IMR-90 (cell line): ENCODE measurements at regions not wholly inside any gene's neighbourhood (a gene's known extent, or its start where the extent isn't known, plus 50 kb on each side); places are given as distances from the start of the nearest gene placed in this dataset.

Experiments
- ATAC-seq: fragments of 200-7000 bp; cut with Tn5 transposase; 2 replicates; pipeline ENCODE4 v1.9.1; 2020; ENCODE audit warnings: low read depth, mild to moderate bottlenecking, moderate library complexity
- BruUV-seq: library from RNA; stranded (reverse); fragments of 400-500 nt; replicated peaks from 2 replicates; lab custom pipeline; 2021; lab: Mats Ljungman, UMichigan
- CTCF ChIA-PET: fragments of 300-600 bp; formaldehyde crosslinking; extraction: SDS; loops from one replicate; lab custom pipeline; 2021; ENCODE audit warnings: antibody characterized with exemption; lab: Yijun Ruan, JAX
- POLR2A ChIA-PET: fragments of 300-600 bp; sonication (Branson Sonifier 250); formaldehyde crosslinking; loops from one replicate; lab custom pipeline; 2022; ENCODE audit warnings: antibody characterized with exemption; ENCODE audit not compliant: unreplicated experiment; lab: Charles Lee
- DNase-seq: peaks from one replicate; pipeline ENCODE4 v3.0.0; 2013
- H2AFZ ChIP-seq: replicated peaks from 2 replicates; pipeline ENCODE3; 2013; ENCODE audit warnings: low read length, mild to moderate bottlenecking; ENCODE audit not compliant: poor library complexity
- H2AK5ac ChIP-seq: 2 replicates; pipeline ENCODE4 v1.6.1; 2013; ENCODE audit warnings: low read depth, low read length, inconsistent platforms
- H2AK9ac ChIP-seq: replicated peaks from 2 replicates; pipeline ENCODE3; 2013; ENCODE audit warnings: mild to moderate bottlenecking, low read depth, low read length, moderate library complexity; ENCODE audit not compliant: poor library complexity
- H2BK120ac ChIP-seq: 2 replicates; pipeline ENCODE4 v1.6.1; 2013; ENCODE audit warnings: low read depth, low read length, inconsistent platforms
- H2BK15ac ChIP-seq: 3 replicates; pipeline ENCODE4 v1.6.1; 2013; ENCODE audit warnings: low read depth, low read length, inconsistent platforms
- H2BK20ac ChIP-seq: 2 replicates; pipeline ENCODE4 v1.6.1; 2013; ENCODE audit warnings: low read depth, mild to moderate bottlenecking, inconsistent platforms, low read length, moderate library complexity
- H2BK5ac ChIP-seq: 2 replicates; pipeline ENCODE4 v1.6.1; 2013; ENCODE audit warnings: mild to moderate bottlenecking, low read depth, low read length, inconsistent platforms; ENCODE audit not compliant: poor library complexity, severe bottlenecking
- H3K14ac ChIP-seq: replicated peaks from 2 replicates; pipeline ENCODE4 v1.6.1; 2013; ENCODE audit warnings: low read depth, low read length, inconsistent platforms
- H3K18ac ChIP-seq: 2 replicates; pipeline ENCODE4 v1.6.1; 2013; ENCODE audit warnings: low read depth, low read length, control low read depth
- H3K23ac ChIP-seq: 2 replicates; pipeline ENCODE4 v1.6.1; 2013; ENCODE audit warnings: low read depth, low read length, inconsistent platforms
- H3K27ac ChIP-seq: 2 replicates; pipeline ENCODE4 v1.5.1; 2013; ENCODE audit warnings: mild to moderate bottlenecking, control low read depth, low read length; ENCODE audit not compliant: insufficient read depth
- H3K27me3 ChIP-seq: 2 replicates; pipeline ENCODE4 v1.6.1; 2013; ENCODE audit warnings: low read length; ENCODE audit not compliant: control insufficient read depth, insufficient read depth
- H3K36me3 ChIP-seq: 2 replicates; pipeline ENCODE4 v1.6.1; 2013; ENCODE audit warnings: low read length, mixed read lengths; ENCODE audit not compliant: control insufficient read depth, insufficient read depth
- H3K4ac ChIP-seq: 2 replicates; pipeline ENCODE4 v1.6.1; 2013; ENCODE audit warnings: low read depth, low read length, inconsistent platforms
- H3K4me1 ChIP-seq: 2 replicates; pipeline ENCODE4 v1.6.1; 2013; ENCODE audit warnings: low read length, mixed read lengths; ENCODE audit not compliant: control insufficient read depth, insufficient read depth
- H3K4me2 ChIP-seq: 2 replicates; pipeline ENCODE4 v1.6.1; 2013; ENCODE audit warnings: low read depth, mild to moderate bottlenecking, control low read depth, low read length, moderate library complexity
- H3K4me3 ChIP-seq: 2 replicates; pipeline ENCODE4 v1.5.1; 2013; ENCODE audit warnings: low read depth, mild to moderate bottlenecking, control low read depth, low read length, moderate library complexity; ENCODE audit not compliant: insufficient read depth
- H3K56ac ChIP-seq: 2 replicates; pipeline ENCODE4 v1.6.1; 2013; ENCODE audit warnings: low read length, inconsistent platforms; ENCODE audit not compliant: insufficient read depth; ENCODE audit errors: extremely low read depth
- H3K79me1 ChIP-seq, 2 experiments: 2 replicates each; pipeline ENCODE4 v1.6.1; 2013; ENCODE audit warnings: low read length in 2 of 2, inconsistent platforms in 1 of 2, low read depth in 1 of 2
- H3K9ac ChIP-seq: 2 replicates; pipeline ENCODE4 v1.6.1; 2013; ENCODE audit warnings: low read depth, low read length, control low read depth
- H3K9me1 ChIP-seq: 2 replicates; pipeline ENCODE4 v1.6.1; 2013; ENCODE audit warnings: low read length, inconsistent platforms; ENCODE audit not compliant: insufficient read depth
- H3K9me3 ChIP-seq: 2 replicates; pipeline ENCODE4 v1.6.1; 2013; ENCODE audit warnings: low read length; ENCODE audit not compliant: control insufficient read depth, insufficient read depth
- H4K20me1 ChIP-seq: 2 replicates; pipeline ENCODE4 v1.6.1; 2013; ENCODE audit warnings: low read length, inconsistent platforms; ENCODE audit not compliant: insufficient read depth
- H4K5ac ChIP-seq: 2 replicates; pipeline ENCODE4 v1.6.1; 2013; ENCODE audit warnings: mild to moderate bottlenecking, low read depth, low read length, control low read depth
- H4K8ac ChIP-seq, 2 experiments: 2 replicates each; pipeline ENCODE4 v1.6.1; 2013; ENCODE audit warnings: low read depth in 2 of 2, low read length in 2 of 2, control low read depth in 1 of 2, inconsistent platforms in 1 of 2
- H4K91ac ChIP-seq: 2 replicates; pipeline ENCODE4 v1.6.1; 2013; ENCODE audit warnings: low read depth, low read length, inconsistent platforms; ENCODE audit not compliant: insufficient read depth
- BHLHE40 ChIP-seq: fragments of 150-350 bp; IDR thresholded peaks from 2 replicates; pipeline ENCODE4 v1.6.1; 2016; ENCODE audit warnings: mild to moderate bottlenecking, low read depth, low read length
- CEBPB ChIP-seq: IDR thresholded peaks from 2 replicates; pipeline ENCODE4 v1.6.1; 2012; ENCODE audit warnings: low read depth, low read length, improper control_type of control experiment
- ELK1 ChIP-seq: fragments of 150-350 bp; IDR thresholded peaks from 2 replicates; pipeline ENCODE4 v1.6.1; 2016; ENCODE audit warnings: low read depth, mild to moderate bottlenecking, low read length, moderate library complexity, borderline replicate concordance
- FOS ChIP-seq: fragments of 150-350 bp; IDR thresholded peaks from 2 replicates; pipeline ENCODE4 v1.6.1; 2016; ENCODE audit warnings: low read depth, low read length
- MAFK ChIP-seq: IDR thresholded peaks from 2 replicates; pipeline ENCODE4 v1.6.1; 2012; ENCODE audit warnings: low read depth, low read length, improper control_type of control experiment
- RCOR1 ChIP-seq: IDR thresholded peaks from 2 replicates; pipeline ENCODE4 v1.6.1; 2012; ENCODE audit warnings: mild to moderate bottlenecking, low read length, improper control_type of control experiment; ENCODE audit not compliant: insufficient replicate concordance
- RFX5 ChIP-seq: IDR thresholded peaks from 2 replicates; pipeline ENCODE4 v1.8.0; 2012; ENCODE audit warnings: low read depth, mild to moderate bottlenecking, low read length, moderate library complexity
- WGBS, 2 experiments: methylation state at CpG; one replicate each; pipeline versions ENCODE4 v1.1.5 to v1.1.7; 2013; ENCODE audit warnings: missing lambda C conversion rate in 2 of 2; ENCODE audit not compliant: insufficient read length in 1 of 2; ENCODE audit errors: extremely low coverage in 2 of 2; 5-methylcytosine and 5-hydroxymethylcytosine counted together
- dilution Hi-C: fragments of 300-500 bp; cut with HindIII; formaldehyde crosslinking; loops from one replicate; pipeline ENCODE4 v1.14.3; 2018; ENCODE audit warnings: low sequenced_read_pairs; ENCODE audit not compliant: unreplicated experiment
- in situ Hi-C: fragments of 300-500 bp; cut with MboI; formaldehyde crosslinking; loops from 3 replicates; pipeline ENCODE4 v1.14.3; 2019; ENCODE audit warnings: low sequenced_read_pairs, inconsistent platforms, mixed read lengths
- intact Hi-C: fragments of 100-400 bp; cut with micrococcal nuclease; formaldehyde crosslinking; loops from 2 replicates; pipeline ENCODE4 v1.10.0; 2022
- TF ChIP-seq, protein P1 (sequence below): conservative IDR thresholded peaks from 2 replicates; pipeline ENCODE4 v1.5.1; 2012; ENCODE audit warnings: mild to moderate bottlenecking, low read depth, low read length, improper control_type of control experiment

- Histone ChIP-seq H4K5ac (no peak overlapping the region), H2BK5ac (no peak overlapping the region), H3K79me1 (no peaks in the 10 kb centered on the region), H3K23ac (no peak overlapping the region), H3K36me3 (no peaks in the 10 kb centered on the region), H3K18ac (no peak overlapping the region), H2BK120ac (no peak overlapping the region), H2AK5ac (no peak overlapping the region), H4K91ac (no peak overlapping the region), H2BK15ac (no peak overlapping the region), H3K4me2 (no peak overlapping the region), H3K56ac (no peak overlapping the region), H3K4me3 (no peak overlapping the region), H2BK20ac (no peak overlapping the region), H4K20me1 (no peaks in the 10 kb centered on the region), H3K27me3 (no peaks in the 10 kb centered on the region), H4K8ac (no peak overlapping the region), H3K9ac (no peak overlapping the region), H3K4ac (no peak overlapping the region), H2AFZ (no peak overlapping the region), H3K9me1 (no peaks in the 10 kb centered on the region), H3K4me1 (no peaks in the 10 kb centered on the region), H3K14ac (no peak overlapping the region), H3K9me3 (no peaks in the 10 kb centered on the region), H3K27ac (no peak overlapping the region), H2AK9ac (no peak overlapping the region)
- intact Hi-C loops: no loop called here
- DNase-seq: peak; percentile 29
- ChIA-PET POLR2A (no interaction called here), CTCF (no interaction called here)
- no CpG with 5 or more reads among the region's 5 CpGs for WGBS, 2 experiments
- BruUV-seq: no TSS peak
- ATAC-seq: no peak
- dilution Hi-C loops: no loop called here
- TF ChIP-seq FOS (no peak), BHLHE40 (no peak), RFX5 (no peak), RCOR1 (no peak), MAFK (no peak), CEBPB (no peak), ELK1 (no peak)
- TF ChIP-seq, protein P1, sequence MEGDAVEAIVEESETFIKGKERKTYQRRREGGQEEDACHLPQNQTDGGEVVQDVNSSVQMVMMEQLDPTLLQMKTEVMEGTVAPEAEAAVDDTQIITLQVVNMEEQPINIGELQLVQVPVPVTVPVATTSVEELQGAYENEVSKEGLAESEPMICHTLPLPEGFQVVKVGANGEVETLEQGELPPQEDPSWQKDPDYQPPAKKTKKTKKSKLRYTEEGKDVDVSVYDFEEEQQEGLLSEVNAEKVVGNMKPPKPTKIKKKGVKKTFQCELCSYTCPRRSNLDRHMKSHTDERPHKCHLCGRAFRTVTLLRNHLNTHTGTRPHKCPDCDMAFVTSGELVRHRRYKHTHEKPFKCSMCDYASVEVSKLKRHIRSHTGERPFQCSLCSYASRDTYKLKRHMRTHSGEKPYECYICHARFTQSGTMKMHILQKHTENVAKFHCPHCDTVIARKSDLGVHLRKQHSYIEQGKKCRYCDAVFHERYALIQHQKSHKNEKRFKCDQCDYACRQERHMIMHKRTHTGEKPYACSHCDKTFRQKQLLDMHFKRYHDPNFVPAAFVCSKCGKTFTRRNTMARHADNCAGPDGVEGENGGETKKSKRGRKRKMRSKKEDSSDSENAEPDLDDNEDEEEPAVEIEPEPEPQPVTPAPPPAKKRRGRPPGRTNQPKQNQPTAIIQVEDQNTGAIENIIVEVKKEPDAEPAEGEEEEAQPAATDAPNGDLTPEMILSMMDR: no peak
- in situ Hi-C loops: no loop called here
These were observed 590.4 kb downstream of the TBC1D4 start for GRCh38 chr13:74891610-74892009.
